ENCODE measurements at regions not wholly inside any gene's neighbourhood (a gene's known extent, or its start where the extent isn't known, plus 50 kb on each side); places are given as distances from the start of the nearest gene placed in this dataset.

DNA sequence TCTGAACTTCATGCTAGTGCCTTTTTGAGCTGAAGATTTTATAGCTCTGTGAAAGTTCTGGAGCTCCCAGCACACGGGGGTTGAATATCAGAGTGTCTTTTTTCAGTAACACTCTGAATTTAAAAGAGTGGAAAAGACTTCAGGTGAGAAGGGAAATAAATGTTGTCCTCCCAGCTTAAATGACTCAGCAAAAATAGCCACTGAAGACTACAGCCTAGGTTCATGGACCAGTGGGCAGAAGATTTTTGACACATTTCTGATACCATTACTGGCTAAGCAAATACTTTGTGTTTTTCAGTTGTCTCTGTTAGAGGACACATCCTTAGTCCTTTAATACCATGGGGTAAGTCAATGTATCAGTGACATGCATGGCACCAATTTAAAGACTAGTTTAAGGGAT is 338.5 kb upstream of the SPTLC3 start:
- no peak for ATAC-seq (replicated peaks)
- no peaks in the 10 kb centered on the region for H3K27me3 Mint-ChIP-seq
- no peak for DNase-seq
- H3K27ac Mint-ChIP-seq, result no peak overlapping the region
- no peaks in the 10 kb centered on the region for H3K4me1 Mint-ChIP-seq (ENCODE audit: low read depth in 2 of 2)
- peaks cover 0 to 26% of the 10 kb centered on the region in 2 donors for H3K9me3 Mint-ChIP-seq
- no peak overlapping the region for H3K4me3 Mint-ChIP-seq
- H3K36me3 Mint-ChIP-seq (ENCODE audit: insufficient read depth), result no peaks in the 10 kb centered on the region

DNA sequence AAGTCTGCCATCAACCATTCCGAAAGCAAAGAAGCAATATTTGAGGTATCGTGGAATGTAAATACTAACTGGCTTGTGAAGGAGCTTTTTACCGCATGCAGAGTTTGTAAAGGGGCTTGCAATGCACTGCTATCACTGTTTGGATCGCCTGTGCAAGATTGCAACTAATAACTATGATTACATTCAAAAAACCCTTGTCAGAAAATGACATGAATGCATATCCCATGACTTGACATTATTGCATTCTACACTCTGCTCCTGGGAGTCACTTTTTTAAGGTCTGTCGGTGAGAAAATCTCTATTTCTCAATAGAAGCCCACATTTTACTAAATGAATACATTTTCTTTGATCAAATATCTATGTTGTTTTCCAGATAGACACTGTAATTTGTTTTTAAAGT is 335.4 kb upstream of the SPTLC3 start:
- H3K27me3 Mint-ChIP-seq, result no peaks in the 10 kb centered on the region
- H3K4me1 Mint-ChIP-seq (ENCODE audit: low read depth in 2 of 2), result no peaks in the 10 kb centered on the region
- no peak overlapping the region for H3K4me3 Mint-ChIP-seq
- no peaks in the 10 kb centered on the region for H3K36me3 Mint-ChIP-seq (ENCODE audit: insufficient read depth)
- H3K9me3 Mint-ChIP-seq, result peaks cover 9 to 25% of the 10 kb centered on the region in 2 donors
- ATAC-seq (replicated peaks) (no peak), DNase-seq (no peak)
- no peak overlapping the region for H3K27ac Mint-ChIP-seq

DNA sequence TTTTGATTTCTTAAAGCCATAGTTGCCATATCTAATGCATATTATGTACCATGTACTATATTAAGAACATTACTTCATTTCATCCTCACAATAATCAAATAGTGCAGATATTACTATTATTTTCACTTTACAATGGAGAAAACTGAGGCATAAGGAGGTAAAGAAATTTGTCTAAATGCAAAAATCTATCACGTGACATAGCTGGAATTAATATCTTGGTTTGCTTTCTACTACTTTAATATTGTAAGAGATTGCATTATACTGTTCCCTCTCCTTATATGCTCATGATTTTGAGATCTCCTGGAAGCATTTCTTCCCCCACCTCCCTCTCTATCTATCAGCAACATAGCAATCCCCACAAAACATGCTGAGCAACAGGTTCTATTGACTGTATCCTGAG is 330.8 kb upstream of the SPTLC3 start:
- no peak overlapping the region for H3K27ac Mint-ChIP-seq
- H3K9me3 Mint-ChIP-seq, result peaks cover 11 to 29% of the 10 kb centered on the region in 2 donors
- H3K27me3 Mint-ChIP-seq, result no peaks in the 10 kb centered on the region
- no peak overlapping the region for H3K4me3 Mint-ChIP-seq
- H3K36me3 Mint-ChIP-seq (ENCODE audit: insufficient read depth), result no peaks in the 10 kb centered on the region
- no peak for DNase-seq
- ATAC-seq (replicated peaks), result no peak
- H3K4me1 Mint-ChIP-seq (ENCODE audit: low read depth in 2 of 2), result no peaks in the 10 kb centered on the region

DNA sequence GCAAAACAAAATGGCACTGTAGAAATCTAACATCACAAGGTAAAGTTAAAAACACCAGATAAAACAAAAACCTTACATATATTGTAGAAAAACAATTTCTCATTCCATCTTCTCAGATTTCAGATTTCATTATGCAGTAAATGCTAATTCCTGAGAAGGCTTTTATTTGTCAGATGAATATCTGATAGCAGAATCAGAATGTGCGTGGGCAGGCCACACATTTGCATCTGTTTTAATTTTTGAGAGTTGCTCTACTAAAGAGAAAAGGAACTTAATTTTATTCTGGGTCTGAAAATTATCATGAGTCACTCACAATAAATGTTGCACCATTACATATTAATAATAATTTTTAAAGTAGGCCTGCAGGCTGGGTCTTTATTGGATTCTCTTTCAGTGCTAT is 329.3 kb upstream of the SPTLC3 start:
- Mint-ChIP-seq H3K36me3 (ENCODE audit: insufficient read depth) (no peaks in the 10 kb centered on the region), H3K4me1 (ENCODE audit: low read depth in 2 of 2) (no peaks in the 10 kb centered on the region), H3K4me3 (no peak overlapping the region), H3K27ac (no peak overlapping the region), H3K27me3 (no peaks in the 10 kb centered on the region), H3K9me3 (peaks cover 11 to 23% of the 10 kb centered on the region in 2 donors)
- DNase-seq, result no peak
- ATAC-seq (replicated peaks), result no peak

DNA sequence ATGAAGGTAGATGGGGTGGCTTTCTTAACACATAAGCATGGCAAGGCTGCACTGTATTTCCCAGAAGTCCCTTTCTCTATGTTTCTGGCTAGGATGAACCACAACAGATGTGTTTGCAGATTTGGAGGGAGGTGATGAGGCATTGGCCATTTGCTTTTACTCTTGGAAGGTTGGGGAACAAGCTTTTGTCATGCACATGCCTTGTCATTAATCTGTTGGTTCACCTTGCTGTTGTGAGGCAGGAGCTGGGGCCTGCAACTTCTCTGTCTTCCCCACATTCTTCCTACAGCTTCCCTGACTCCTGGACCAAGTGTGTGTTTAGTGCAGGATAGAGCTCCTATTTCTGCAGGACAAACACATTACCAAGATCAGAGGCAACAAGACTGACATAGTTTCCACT is 326.2 kb upstream of the SPTLC3 start:
- no peak overlapping the region for H3K27ac Mint-ChIP-seq
- H3K4me1 Mint-ChIP-seq (ENCODE audit: low read depth in 2 of 2), result no peaks in the 10 kb centered on the region
- no peaks in the 10 kb centered on the region for H3K27me3 Mint-ChIP-seq
- H3K36me3 Mint-ChIP-seq (ENCODE audit: insufficient read depth), result no peaks in the 10 kb centered on the region
- no peak overlapping the region for H3K4me3 Mint-ChIP-seq
- ATAC-seq (replicated peaks) (no peak), DNase-seq (no peak)
- H3K9me3 Mint-ChIP-seq, result peaks cover 4 to 18% of the 10 kb centered on the region in 2 donors

DNA sequence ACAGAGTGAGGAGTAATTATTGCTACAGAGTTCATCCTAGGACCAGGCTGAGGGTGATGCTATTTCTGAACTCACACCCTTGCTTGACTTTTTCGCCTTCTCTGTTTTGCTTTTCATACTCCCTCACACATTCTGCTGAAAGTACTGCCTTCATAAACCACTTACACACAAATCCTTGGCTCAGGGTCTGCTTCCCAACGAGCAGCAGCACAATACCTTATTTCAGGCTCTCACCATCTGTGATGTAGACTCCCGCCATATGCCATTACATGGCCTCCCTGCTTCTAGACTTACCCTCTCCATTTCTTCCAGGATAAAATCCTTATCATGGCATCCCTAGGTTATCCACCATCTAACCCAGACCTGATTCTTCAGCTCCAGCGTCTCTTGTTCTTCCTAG is 321.3 kb upstream of the SPTLC3 start:
- no peaks in the 10 kb centered on the region for H3K36me3 Mint-ChIP-seq (ENCODE audit: insufficient read depth)
- no peak overlapping the region for H3K4me3 Mint-ChIP-seq
- no peaks in the 10 kb centered on the region for H3K27me3 Mint-ChIP-seq
- H3K4me1 Mint-ChIP-seq (ENCODE audit: low read depth in 2 of 2), result no peaks in the 10 kb centered on the region
- DNase-seq (no peak), ATAC-seq (replicated peaks) (no peak)
- peaks cover 7 to 16% of the 10 kb centered on the region in 2 donors for H3K9me3 Mint-ChIP-seq
- no peak overlapping the region for H3K27ac Mint-ChIP-seq

DNA sequence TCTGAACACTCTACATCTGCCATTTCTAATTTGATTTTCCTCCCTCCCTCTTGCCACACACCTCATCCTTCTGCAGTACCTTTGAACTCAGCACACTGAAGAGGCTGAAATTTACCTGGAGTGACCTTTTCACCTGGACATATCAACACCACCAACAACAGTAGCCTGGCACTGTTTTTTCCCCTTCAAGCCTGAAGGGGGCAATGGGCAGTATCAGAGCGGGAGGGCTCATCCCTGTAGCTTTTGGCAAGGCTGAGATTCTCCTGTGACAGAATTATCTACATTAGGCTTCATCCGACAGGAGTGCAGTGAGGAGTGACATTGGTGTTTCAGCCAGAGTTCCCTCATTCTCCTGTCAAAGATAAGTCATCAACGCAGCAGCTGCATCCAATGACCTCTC is 312.8 kb upstream of the SPTLC3 start:
- Mint-ChIP-seq H3K9me3 (peaks cover 3 to 17% of the 10 kb centered on the region in 2 donors), H3K36me3 (ENCODE audit: insufficient read depth) (no peaks in the 10 kb centered on the region), H3K4me3 (no peak overlapping the region), H3K27ac (no peak overlapping the region), H3K4me1 (ENCODE audit: low read depth in 2 of 2) (no peaks in the 10 kb centered on the region), H3K27me3 (no peaks in the 10 kb centered on the region)
- DNase-seq (no peak), ATAC-seq (replicated peaks) (no peak)

DNA sequence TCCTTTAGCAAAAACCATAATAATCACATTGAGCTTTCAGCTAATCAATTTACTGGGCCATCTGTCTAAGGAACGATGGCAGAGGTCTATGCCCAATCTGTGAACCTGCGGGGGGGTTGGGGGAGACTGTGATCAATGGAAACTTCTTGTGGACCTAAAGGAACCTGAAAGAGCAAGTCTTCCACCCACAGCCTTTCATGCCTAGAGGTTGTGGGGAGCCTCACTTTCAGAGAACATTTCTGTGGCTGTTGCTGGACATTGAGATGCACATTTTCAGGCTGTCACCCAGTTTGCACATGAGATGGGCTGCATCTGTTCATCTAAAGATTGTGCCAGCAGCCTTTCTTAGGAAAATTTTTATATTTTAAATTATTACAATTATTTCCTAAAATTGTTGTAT is 310.0 kb upstream of the SPTLC3 start:
- no peak overlapping the region for H3K4me3 Mint-ChIP-seq
- H3K9me3 Mint-ChIP-seq, result peaks cover 9 to 10% of the 10 kb centered on the region in 2 donors
- H3K27ac Mint-ChIP-seq, result no peak overlapping the region
- ATAC-seq (replicated peaks) (no peak), DNase-seq (no peak)
- H3K27me3 Mint-ChIP-seq, result no peaks in the 10 kb centered on the region
- H3K4me1 Mint-ChIP-seq (ENCODE audit: low read depth in 2 of 2), result no peaks in the 10 kb centered on the region
- no peaks in the 10 kb centered on the region for H3K36me3 Mint-ChIP-seq (ENCODE audit: insufficient read depth)

DNA sequence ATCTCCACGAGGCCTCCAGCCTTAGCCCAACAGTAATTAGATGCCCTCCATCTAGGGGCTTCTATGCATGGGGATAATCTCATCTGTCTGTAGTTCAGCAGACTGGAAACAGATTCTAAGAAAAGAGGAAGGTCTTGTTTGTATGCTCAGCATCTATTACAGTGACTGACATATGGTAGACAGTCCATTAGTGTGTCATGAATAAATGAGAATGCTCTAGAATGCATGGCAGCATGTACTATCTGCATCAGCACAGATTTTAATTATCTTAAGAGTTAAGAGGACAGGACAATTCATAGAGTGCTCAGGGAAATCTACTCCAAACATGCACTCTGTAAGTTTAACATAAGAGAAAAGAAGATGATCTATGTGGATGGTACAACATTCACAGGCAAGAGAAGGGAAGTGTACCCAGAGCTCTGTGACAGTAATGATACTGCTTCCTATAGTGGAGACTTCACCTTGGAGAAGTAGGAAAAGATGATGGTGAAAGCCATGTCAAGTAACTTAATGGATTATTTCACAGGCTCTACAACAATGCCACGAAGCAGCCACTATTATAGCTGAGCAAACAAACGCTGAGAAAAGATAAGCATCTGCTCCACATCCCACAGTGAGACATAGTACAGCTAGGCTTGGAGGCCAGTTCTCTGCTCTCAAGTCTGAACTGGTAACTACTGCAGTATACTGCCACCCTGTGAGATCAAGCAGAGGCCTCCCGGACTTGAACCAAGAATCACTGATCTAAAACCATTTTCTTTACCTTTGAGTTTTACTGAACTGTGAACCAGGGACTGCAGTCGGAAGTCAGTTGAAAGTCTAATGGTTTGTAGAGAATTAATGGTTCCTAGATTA is 309.2 kb upstream of the SPTLC3 start:
- ATAC-seq (replicated peaks) (no peak), DNase-seq (no peak)
- Mint-ChIP-seq H3K4me1 (ENCODE audit: low read depth in 2 of 2) (no peaks in the 10 kb centered on the region), H3K27me3 (no peaks in the 10 kb centered on the region), H3K9me3 (peaks cover 9 to 10% of the 10 kb centered on the region in 2 donors), H3K27ac (no peak overlapping the region), H3K36me3 (ENCODE audit: insufficient read depth) (no peaks in the 10 kb centered on the region), H3K4me3 (no peak overlapping the region)

DNA sequence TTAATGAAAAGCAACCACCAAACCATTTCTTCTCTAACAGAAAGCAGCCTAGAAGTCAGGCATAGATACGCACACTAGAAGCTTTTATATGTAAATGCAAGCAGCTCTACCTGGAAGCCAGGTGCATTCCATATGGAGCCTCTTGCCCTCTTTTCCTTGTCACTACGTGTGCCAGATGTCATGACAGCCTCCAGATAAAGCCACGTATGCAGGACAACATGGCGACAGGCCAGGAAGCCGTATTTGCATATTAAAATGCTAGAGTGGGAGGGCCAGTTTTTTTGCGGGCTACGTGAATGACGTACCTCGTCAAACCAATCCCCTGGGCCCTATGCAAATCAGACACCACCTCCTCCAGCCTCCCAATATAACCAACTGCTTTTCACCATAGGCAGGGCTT is 308.1 kb upstream of the SPTLC3 start:
- peaks cover 9 to 10% of the 10 kb centered on the region in 2 donors for H3K9me3 Mint-ChIP-seq

DNA sequence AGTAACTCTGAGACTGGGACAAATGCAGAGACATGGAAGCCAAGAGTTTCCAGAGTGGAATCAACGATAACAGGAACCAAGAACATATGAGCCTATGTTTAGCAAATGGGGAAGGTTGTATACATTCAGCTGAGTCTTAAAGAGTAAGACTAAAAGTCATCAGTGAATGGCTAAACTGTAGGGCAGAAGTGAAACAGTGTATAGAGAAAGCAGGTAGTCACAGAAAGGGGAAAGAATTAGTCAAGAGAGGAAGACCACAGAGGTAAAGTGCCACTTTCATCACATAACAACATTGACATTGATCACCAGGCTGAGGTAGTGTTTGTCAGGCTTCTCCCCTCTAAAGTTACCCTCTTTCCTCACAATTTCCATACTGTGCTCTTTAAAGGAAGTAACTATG is 306.5 kb upstream of the SPTLC3 start:
- DNase-seq (no peak), ATAC-seq (replicated peaks) (no peak)
- H3K4me1 Mint-ChIP-seq (ENCODE audit: low read depth in 2 of 2), result no peaks in the 10 kb centered on the region
- peaks cover 9 to 10% of the 10 kb centered on the region in 2 donors for H3K9me3 Mint-ChIP-seq
- H3K27me3 Mint-ChIP-seq, result no peaks in the 10 kb centered on the region
- no peak overlapping the region for H3K4me3 Mint-ChIP-seq
- no peak overlapping the region for H3K27ac Mint-ChIP-seq
- H3K36me3 Mint-ChIP-seq (ENCODE audit: insufficient read depth), result no peaks in the 10 kb centered on the region

More for the DNA sequence above, 308.1 kb upstream of the SPTLC3 start:
- no peaks in the 10 kb centered on the region for H3K36me3 Mint-ChIP-seq (ENCODE audit: insufficient read depth)
- H3K4me3 Mint-ChIP-seq, result no peak overlapping the region
- DNase-seq (no peak), ATAC-seq (replicated peaks) (no peak)
- H3K4me1 Mint-ChIP-seq (ENCODE audit: low read depth in 2 of 2), result no peaks in the 10 kb centered on the region
- H3K27me3 Mint-ChIP-seq, result no peaks in the 10 kb centered on the region
- no peak overlapping the region for H3K27ac Mint-ChIP-seq

DNA sequence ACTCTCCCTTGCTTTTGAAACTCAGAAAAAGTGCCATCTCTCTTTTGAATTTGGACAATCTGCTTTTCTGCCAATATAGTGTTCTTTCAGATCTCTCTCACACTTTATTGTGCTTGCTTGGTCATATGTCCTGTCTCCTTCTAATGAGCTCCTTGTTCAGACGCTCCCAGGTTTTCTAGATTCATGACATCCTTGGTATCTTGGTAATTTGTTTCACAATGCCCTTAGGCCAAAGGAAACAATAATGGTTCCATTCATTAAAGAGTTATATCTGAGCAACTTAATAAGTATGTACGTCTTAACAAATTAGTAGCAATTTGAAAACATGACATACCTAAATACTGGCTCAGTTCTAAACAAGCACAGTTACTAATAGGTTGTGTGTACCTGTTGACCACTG is 293.4 kb upstream of the SPTLC3 start:
- Mint-ChIP-seq H3K27me3 (no peaks in the 10 kb centered on the region), H3K4me1 (ENCODE audit: low read depth in 2 of 2) (no peaks in the 10 kb centered on the region), H3K4me3 (no peak overlapping the region), H3K36me3 (ENCODE audit: insufficient read depth) (no peaks in the 10 kb centered on the region), H3K9me3 (peaks cover 4 to 15% of the 10 kb centered on the region in 2 donors), H3K27ac (no peak overlapping the region)
- ATAC-seq (replicated peaks) (no peak), DNase-seq (no peak)

DNA sequence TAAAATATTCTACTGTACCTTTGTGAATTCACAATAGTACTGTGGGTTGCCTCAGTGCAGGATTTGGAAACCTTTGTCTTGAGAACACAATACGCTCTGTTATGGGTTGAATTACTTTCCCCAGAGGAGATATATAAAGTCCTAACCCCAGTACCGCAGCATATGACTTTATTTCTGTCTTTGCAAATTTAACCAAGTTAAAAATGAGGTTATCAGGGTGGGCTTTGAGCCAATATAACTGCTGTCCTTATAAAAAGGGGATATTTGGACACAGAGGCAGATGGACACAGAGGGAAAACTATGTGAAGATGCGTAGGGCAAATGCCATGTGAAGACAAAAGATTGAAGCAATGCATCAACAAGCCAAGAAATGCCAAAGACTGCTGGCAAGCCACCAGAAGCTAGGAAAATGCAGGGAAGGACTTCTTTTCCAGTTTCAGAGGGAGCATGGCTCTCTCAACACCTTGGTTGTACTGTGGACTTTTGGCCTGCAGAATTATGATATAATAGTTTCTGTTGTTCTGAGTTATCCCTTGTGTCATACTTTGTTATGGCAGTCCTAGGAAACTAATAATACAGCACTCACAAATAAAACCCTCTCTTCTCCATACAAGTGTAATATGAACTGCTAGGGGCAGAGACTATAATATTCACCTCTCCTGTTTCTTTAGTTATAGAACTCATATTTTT is 292.6 kb upstream of the SPTLC3 start:
- no peaks in the 10 kb centered on the region for H3K4me1 Mint-ChIP-seq (ENCODE audit: low read depth in 2 of 2)
- peaks cover 4 to 10% of the 10 kb centered on the region in 2 donors for H3K9me3 Mint-ChIP-seq
- DNase-seq (no peak), ATAC-seq (replicated peaks) (no peak)
- no peak overlapping the region for H3K27ac Mint-ChIP-seq
- no peak overlapping the region for H3K4me3 Mint-ChIP-seq
- H3K27me3 Mint-ChIP-seq, result no peaks in the 10 kb centered on the region
- no peaks in the 10 kb centered on the region for H3K36me3 Mint-ChIP-seq (ENCODE audit: insufficient read depth)

DNA sequence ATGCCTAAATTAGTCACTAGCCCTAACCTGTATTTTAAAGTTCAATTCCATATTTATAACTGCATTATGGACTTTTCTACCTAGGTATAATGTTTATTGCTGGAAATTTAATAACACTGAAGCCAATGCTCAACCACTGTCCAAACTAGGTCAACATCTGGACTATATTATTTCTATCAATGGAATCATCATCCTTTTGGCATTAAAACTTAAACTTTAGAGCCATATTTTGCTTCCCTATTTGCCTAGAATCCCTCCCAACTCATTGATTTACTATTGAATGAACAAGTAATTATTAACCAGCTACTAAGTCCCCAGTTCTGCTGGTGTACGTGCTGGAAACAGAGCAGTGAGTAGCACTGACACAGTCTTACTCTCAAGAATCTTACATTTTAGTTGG is 291.7 kb upstream of the SPTLC3 start:
- DNase-seq, result no peak
- Mint-ChIP-seq H3K4me1 (ENCODE audit: low read depth in 2 of 2) (no peaks in the 10 kb centered on the region), H3K27me3 (no peaks in the 10 kb centered on the region), H3K9me3 (peaks cover 4 to 10% of the 10 kb centered on the region in 2 donors), H3K4me3 (no peak overlapping the region), H3K36me3 (ENCODE audit: insufficient read depth) (no peaks in the 10 kb centered on the region), H3K27ac (no peak overlapping the region)
- no peak for ATAC-seq (replicated peaks)
